ENCODE measurements at regions not wholly inside any gene's neighbourhood (a gene's known extent, or its start where the extent isn't known, plus 50 kb on each side); places are given as distances from the start of the nearest gene placed in this dataset.

GRCh38 chr2:14219306-14219705 is 413.2 kb upstream of the LRATD1 start:
- POLR2A ChIA-PET = no interaction called here
- H3K4me1 Mint-ChIP-seq (ENCODE audit: low read depth) = no peaks in the 10 kb centered on the region
- H3K27me3 Mint-ChIP-seq (ENCODE audit: low read depth) = no peaks in the 10 kb centered on the region
- CTCF ChIA-PET = no interaction called here
- no peak overlapping the region for H3K4me3 Mint-ChIP-seq
- ATAC-seq (no peak), DNase-seq (no peak)
- peaks cover 9% of the 10 kb centered on the region for H3K9me3 Mint-ChIP-seq (ENCODE audit: insufficient read depth)
- no peak overlapping the region for H3K27ac Mint-ChIP-seq
- H3K36me3 Mint-ChIP-seq (ENCODE audit: low read depth) = no peaks in the 10 kb centered on the region

GRCh38 chr2:14220101-14220500 is 412.4 kb upstream of the LRATD1 start:
- Mint-ChIP-seq H3K4me3 (no peak overlapping the region), H3K27ac (no peak overlapping the region), H3K27me3 (ENCODE audit: low read depth) (no peaks in the 10 kb centered on the region), H3K4me1 (ENCODE audit: low read depth) (no peaks in the 10 kb centered on the region), H3K9me3 (ENCODE audit: insufficient read depth) (peaks cover 9% of the 10 kb centered on the region), H3K36me3 (ENCODE audit: low read depth) (no peaks in the 10 kb centered on the region)
- no peak for DNase-seq
- CTCF ChIA-PET = no interaction called here
- no peak for ATAC-seq
- POLR2A ChIA-PET = no interaction called here

- DNase-seq (no peak), ATAC-seq (no peak)
- H3K27me3 Mint-ChIP-seq (ENCODE audit: low read depth) = no peaks in the 10 kb centered on the region
- peaks cover 9% of the 10 kb centered on the region for H3K9me3 Mint-ChIP-seq (ENCODE audit: insufficient read depth)
- no peak overlapping the region for H3K4me3 Mint-ChIP-seq
- H3K4me1 Mint-ChIP-seq (ENCODE audit: low read depth) = no peaks in the 10 kb centered on the region
- ChIA-PET POLR2A (no interaction called here), CTCF (no interaction called here)
- no peak overlapping the region for H3K27ac Mint-ChIP-seq
- H3K36me3 Mint-ChIP-seq (ENCODE audit: low read depth) = no peaks in the 10 kb centered on the region
These were observed 411.1 kb upstream of the LRATD1 start for GRCh38 chr2:14221466-14221865.

- ChIA-PET POLR2A (no interaction called here), CTCF (no interaction called here)
- Mint-ChIP-seq H3K9me3 (ENCODE audit: insufficient read depth) (peaks cover 9% of the 10 kb centered on the region), H3K4me1 (ENCODE audit: low read depth) (no peaks in the 10 kb centered on the region), H3K27ac (no peak overlapping the region), H3K27me3 (ENCODE audit: low read depth) (no peaks in the 10 kb centered on the region), H3K4me3 (no peak overlapping the region), H3K36me3 (ENCODE audit: low read depth) (no peaks in the 10 kb centered on the region)
- no peak for ATAC-seq
- no peak for DNase-seq
These were observed 408.9 kb upstream of the LRATD1 start for GRCh38 chr2:14223576-14223975.

GRCh38 chr2:14231391-14231898 is 401.1 kb upstream of the LRATD1 start:
- CTCF ChIA-PET = no interaction called here
- no peaks in the 10 kb centered on the region for H3K4me1 Mint-ChIP-seq (ENCODE audit: low read depth)
- no peak overlapping the region for H3K27ac Mint-ChIP-seq
- DNase-seq (no peak), ATAC-seq (no peak)
- POLR2A ChIA-PET = no interaction called here
- H3K27me3 Mint-ChIP-seq (ENCODE audit: low read depth) = no peaks in the 10 kb centered on the region
- peaks cover 7% of the 10 kb centered on the region for H3K9me3 Mint-ChIP-seq (ENCODE audit: insufficient read depth)
- H3K36me3 Mint-ChIP-seq (ENCODE audit: low read depth) = no peaks in the 10 kb centered on the region
- H3K4me3 Mint-ChIP-seq = no peak overlapping the region

- Mint-ChIP-seq H3K27me3 (ENCODE audit: low read depth) (no peaks in the 10 kb centered on the region), H3K4me1 (ENCODE audit: low read depth) (no peaks in the 10 kb centered on the region), H3K36me3 (ENCODE audit: low read depth) (no peaks in the 10 kb centered on the region), H3K9me3 (ENCODE audit: insufficient read depth) (peaks cover 10% of the 10 kb centered on the region), H3K27ac (no peak overlapping the region), H3K4me3 (no peak overlapping the region)
- ATAC-seq = no peak
- ChIA-PET CTCF (no interaction called here), POLR2A (no interaction called here)
- DNase-seq = no peak
These were observed 400.3 kb upstream of the LRATD1 start for GRCh38 chr2:14232217-14232616.

GRCh38 chr2:14234911-14235310 is 397.6 kb upstream of the LRATD1 start:
- Mint-ChIP-seq H3K4me3 (no peak overlapping the region), H3K4me1 (ENCODE audit: low read depth) (no peaks in the 10 kb centered on the region), H3K9me3 (ENCODE audit: insufficient read depth) (peaks cover 10% of the 10 kb centered on the region), H3K36me3 (ENCODE audit: low read depth) (no peaks in the 10 kb centered on the region), H3K27me3 (ENCODE audit: low read depth) (no peaks in the 10 kb centered on the region), H3K27ac (no peak overlapping the region)
- POLR2A ChIA-PET = no interaction called here
- DNase-seq = no peak
- no peak for ATAC-seq
- CTCF ChIA-PET = no interaction called here

- ChIA-PET POLR2A (no interaction called here), CTCF (no interaction called here)
- Mint-ChIP-seq H3K9me3 (ENCODE audit: insufficient read depth) (peaks cover 10% of the 10 kb centered on the region), H3K4me3 (no peak overlapping the region), H3K27ac (no peak overlapping the region), H3K36me3 (ENCODE audit: low read depth) (no peaks in the 10 kb centered on the region), H3K4me1 (ENCODE audit: low read depth) (no peaks in the 10 kb centered on the region), H3K27me3 (ENCODE audit: low read depth) (no peaks in the 10 kb centered on the region)
- ATAC-seq (no peak), DNase-seq (no peak)
These were observed 396.9 kb upstream of the LRATD1 start for GRCh38 chr2:14235667-14236066.

- DNase-seq = no peak
- H3K4me3 Mint-ChIP-seq = no peak overlapping the region
- H3K4me1 Mint-ChIP-seq (ENCODE audit: low read depth) = no peaks in the 10 kb centered on the region
- ChIA-PET CTCF (no interaction called here), POLR2A (no interaction called here)
- H3K36me3 Mint-ChIP-seq (ENCODE audit: low read depth) = no peaks in the 10 kb centered on the region
- H3K27me3 Mint-ChIP-seq (ENCODE audit: low read depth) = no peaks in the 10 kb centered on the region
- no peak for ATAC-seq
- H3K27ac Mint-ChIP-seq = no peak overlapping the region
- peaks cover 10% of the 10 kb centered on the region for H3K9me3 Mint-ChIP-seq (ENCODE audit: insufficient read depth)
These were observed 394.6 kb upstream of the LRATD1 start for GRCh38 chr2:14237902-14238301.

- DNase-seq = no peak
These were observed 392.9 kb upstream of the LRATD1 start for GRCh38 chr2:14239605-14240004.

GRCh38 chr2:14240868-14241267 is 391.6 kb upstream of the LRATD1 start:
- ATAC-seq = no peak
- Mint-ChIP-seq H3K4me1 (ENCODE audit: low read depth) (no peaks in the 10 kb centered on the region), H3K9me3 (ENCODE audit: insufficient read depth) (peaks cover 4% of the 10 kb centered on the region), H3K4me3 (no peak overlapping the region), H3K36me3 (ENCODE audit: low read depth) (no peaks in the 10 kb centered on the region), H3K27me3 (ENCODE audit: low read depth) (no peaks in the 10 kb centered on the region), H3K27ac (no peak overlapping the region)
- CTCF ChIA-PET = no interaction called here
- POLR2A ChIA-PET = interaction anchor here (0.8 kb wide), 1 partner anchor 1128 kb away, joined by 3 read pairs; no protein-coding TSS in a partner anchor
- no peak for DNase-seq

More at GRCh38 chr2:14239605-14240004, 392.9 kb upstream of the LRATD1 start:
- POLR2A ChIA-PET = no interaction called here
- Mint-ChIP-seq H3K4me1 (ENCODE audit: low read depth) (no peaks in the 10 kb centered on the region), H3K4me3 (no peak overlapping the region), H3K36me3 (ENCODE audit: low read depth) (no peaks in the 10 kb centered on the region), H3K9me3 (ENCODE audit: insufficient read depth) (peaks cover 4% of the 10 kb centered on the region), H3K27ac (no peak overlapping the region), H3K27me3 (ENCODE audit: low read depth) (no peaks in the 10 kb centered on the region)
- no peak for ATAC-seq
- CTCF ChIA-PET = no interaction called here

GRCh38 chr2:14245901-14246300 is 386.6 kb upstream of the LRATD1 start:
- ATAC-seq (no peak), DNase-seq (no peak)
- Mint-ChIP-seq H3K27me3 (ENCODE audit: low read depth) (no peaks in the 10 kb centered on the region), H3K9me3 (ENCODE audit: insufficient read depth) (no peaks in the 10 kb centered on the region), H3K27ac (no peak overlapping the region), H3K4me1 (ENCODE audit: low read depth) (no peaks in the 10 kb centered on the region), H3K36me3 (ENCODE audit: low read depth) (no peaks in the 10 kb centered on the region), H3K4me3 (no peak overlapping the region)
- ChIA-PET CTCF (no interaction called here), POLR2A (no interaction called here)

GRCh38 chr2:14255135-14255820 is 377.2 kb upstream of the LRATD1 start:
- Mint-ChIP-seq H3K36me3 (ENCODE audit: low read depth) (no peaks in the 10 kb centered on the region), H3K27me3 (ENCODE audit: low read depth) (no peaks in the 10 kb centered on the region), H3K4me3 (no peak overlapping the region), H3K27ac (no peak overlapping the region), H3K9me3 (ENCODE audit: insufficient read depth) (peaks cover 8% of the 10 kb centered on the region), H3K4me1 (ENCODE audit: low read depth) (no peaks in the 10 kb centered on the region)
- ATAC-seq (no peak), DNase-seq (no peak)
- ChIA-PET CTCF (no interaction called here), POLR2A (interaction anchor here (0.7 kb wide), 1 partner anchor 13 kb away, joined by 3 read pairs; no protein-coding TSS in a partner anchor)

Measured in activated CD8-positive, alpha-beta T cell treated with anti-CD3 and anti-CD28 coated beads, Interleukin-2, amount 10 ng/mL, durations not matched to agents 7 days and 5 days (primary cell).